Adrenal gland (tissue), 9 donors: ENCODE measurements at regions not wholly inside any gene's neighbourhood (a gene's known extent, or its start where the extent isn't known, plus 50 kb on each side); places are given as distances from the start of the nearest gene placed in this dataset.
"Not testable (repeated sequence)": the region's sequence is repeated elsewhere in the genome, so short reads cannot be mapped to it uniquely, and the experiment has no call there.

ENCODE experiments used
- DNase-seq, 7 donors: peaks; one replicate each; pipeline ENCODE4 v3.0.0-alpha.2; 2019 to 2020
- H3K27ac ChIP-seq, 5 donors: fragments of 200-600 bp; sonication (generic) in 4 of 5; 1 replicate in 3 of 5; 2 replicates in 2 of 5; pipeline versions ENCODE4 v1.5.1 to v1.8.0; 2016 to 2020; ENCODE audit warnings: mild to moderate bottlenecking in 1 of 5
- H3K27me3 ChIP-seq: fragments of 200-600 bp; 2 replicates; pipeline ENCODE4 v1.8.0; 2021
- H3K36me3 ChIP-seq, 2 donors: fragments of 200-600 bp; replicated peaks in 1 of 2; 1 replicate in 1 of 2; 2 replicates in 1 of 2; pipeline versions ENCODE4 v1.5.1 to v1.8.0; 2018 to 2022
- H3K4me1 ChIP-seq, 2 donors: fragments of 200-600 bp; replicated peaks in 1 of 2; 1 replicate in 1 of 2; 2 replicates in 1 of 2; pipeline versions ENCODE4 v1.5.1 to v1.8.0; 2018 to 2021
- H3K4me3 ChIP-seq, 4 donors: fragments of 200-600 bp; sonication (generic) in 3 of 4; one replicate each; pipeline ENCODE4 v1.5.1; 2016 to 2018
- H3K9me3 ChIP-seq, 3 donors: fragments of 200-600 bp; sonication (generic) in 1 of 3; replicated peaks in 1 of 3; 1 replicate in 2 of 3; 2 replicates in 1 of 3; pipeline versions ENCODE4 v1.5.1 to v1.8.0; 2016 to 2021
- POLR2A ChIP-seq, 2 donors: fragments of 450-650 bp; IDR thresholded peaks; one replicate each; pipeline ENCODE4 v1.6.1; 2017; ENCODE audit warnings: antibody characterized with exemption in 2 of 2, mild to moderate bottlenecking in 2 of 2, moderate library complexity in 1 of 2
- WGBS, 4 donors: extraction: QIAGEN DNeasy Blood & Tissue Kit in 2 of 4; methylation state at CpG; one replicate each; pipeline versions ENCODE4 v1.1.5 to v1.1.7; 2013 to 2017; 5-methylcytosine and 5-hydroxymethylcytosine counted together
- intact Hi-C, 2 donors: fragments of 100-400 bp; cut with DNase I; formaldehyde crosslinking; loops; one replicate each; pipeline versions ENCODE4 v1.14.1 to v1.15.0; 2022 to 2023
- TF ChIP-seq, protein P1 (sequence below), 6 experiments: fragments of 450-650 bp in 4 of 6; fragments of 200-600 bp in 2 of 6; sonication (generic) in 1 of 6; IDR thresholded peaks; 1 replicate in 5 of 6; 2 replicates in 1 of 6; pipeline versions ENCODE4 v1.5.1 to v1.8.0; 2016 to 2021; ENCODE audit warnings: antibody characterized with exemption in 6 of 6, mild to moderate bottlenecking in 2 of 6, moderate library complexity in 1 of 6
- donor health status: healthy with polysubstance abuse.
- donor health status: Bipolar disorder and iron deficiency.
- donor health status: DM: yes; HTN: yes; CAD: no.
- donor health status: DM: no; HTN: no; CAD: no.
- donor health status: DM: no; HTN: no; CAD: no.

DNA sequence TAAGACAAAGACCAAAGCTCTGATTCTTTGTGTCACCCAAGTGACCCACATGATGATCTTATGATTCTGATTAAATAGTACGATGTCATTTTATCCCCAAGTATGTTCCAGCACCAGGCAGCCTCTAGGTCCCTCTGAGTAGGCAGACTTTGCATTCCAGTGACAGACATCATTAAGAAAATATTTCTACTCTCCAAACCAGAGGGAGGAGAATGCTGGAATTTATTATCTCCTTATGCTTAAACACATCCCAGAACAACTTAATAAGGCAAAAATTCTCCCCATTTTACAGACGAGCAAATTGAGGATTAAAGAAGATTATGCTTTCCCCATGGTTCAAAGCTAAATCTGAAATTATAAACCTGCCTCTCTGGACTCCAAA lies 192.8 kb upstream of the CDH11 start:
- DNase-seq = no peak
- no peak overlapping the region for H3K4me3 ChIP-seq
- no peaks in the 10 kb centered on the region for H3K27me3 ChIP-seq
- H3K9me3 ChIP-seq = no peaks in the 10 kb centered on the region
- intact Hi-C loops = no loop called here
- TF ChIP-seq, protein P1, sequence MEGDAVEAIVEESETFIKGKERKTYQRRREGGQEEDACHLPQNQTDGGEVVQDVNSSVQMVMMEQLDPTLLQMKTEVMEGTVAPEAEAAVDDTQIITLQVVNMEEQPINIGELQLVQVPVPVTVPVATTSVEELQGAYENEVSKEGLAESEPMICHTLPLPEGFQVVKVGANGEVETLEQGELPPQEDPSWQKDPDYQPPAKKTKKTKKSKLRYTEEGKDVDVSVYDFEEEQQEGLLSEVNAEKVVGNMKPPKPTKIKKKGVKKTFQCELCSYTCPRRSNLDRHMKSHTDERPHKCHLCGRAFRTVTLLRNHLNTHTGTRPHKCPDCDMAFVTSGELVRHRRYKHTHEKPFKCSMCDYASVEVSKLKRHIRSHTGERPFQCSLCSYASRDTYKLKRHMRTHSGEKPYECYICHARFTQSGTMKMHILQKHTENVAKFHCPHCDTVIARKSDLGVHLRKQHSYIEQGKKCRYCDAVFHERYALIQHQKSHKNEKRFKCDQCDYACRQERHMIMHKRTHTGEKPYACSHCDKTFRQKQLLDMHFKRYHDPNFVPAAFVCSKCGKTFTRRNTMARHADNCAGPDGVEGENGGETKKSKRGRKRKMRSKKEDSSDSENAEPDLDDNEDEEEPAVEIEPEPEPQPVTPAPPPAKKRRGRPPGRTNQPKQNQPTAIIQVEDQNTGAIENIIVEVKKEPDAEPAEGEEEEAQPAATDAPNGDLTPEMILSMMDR (IDR thresholded peaks at IDR 0.05) = no peak
- TF ChIP-seq POLR2A (IDR thresholded peaks at IDR 0.05) = no peak
- H3K4me1 ChIP-seq = peaks cover 0 to 7% of the 10 kb centered on the region in 2 donors
- WGBS, 4 donors = 70 to 80% (median 76%) methylated on average over 2 of the region's 2 CpGs
- no peaks in the 10 kb centered on the region for H3K36me3 ChIP-seq
- no peak overlapping the region for H3K27ac ChIP-seq

DNA sequence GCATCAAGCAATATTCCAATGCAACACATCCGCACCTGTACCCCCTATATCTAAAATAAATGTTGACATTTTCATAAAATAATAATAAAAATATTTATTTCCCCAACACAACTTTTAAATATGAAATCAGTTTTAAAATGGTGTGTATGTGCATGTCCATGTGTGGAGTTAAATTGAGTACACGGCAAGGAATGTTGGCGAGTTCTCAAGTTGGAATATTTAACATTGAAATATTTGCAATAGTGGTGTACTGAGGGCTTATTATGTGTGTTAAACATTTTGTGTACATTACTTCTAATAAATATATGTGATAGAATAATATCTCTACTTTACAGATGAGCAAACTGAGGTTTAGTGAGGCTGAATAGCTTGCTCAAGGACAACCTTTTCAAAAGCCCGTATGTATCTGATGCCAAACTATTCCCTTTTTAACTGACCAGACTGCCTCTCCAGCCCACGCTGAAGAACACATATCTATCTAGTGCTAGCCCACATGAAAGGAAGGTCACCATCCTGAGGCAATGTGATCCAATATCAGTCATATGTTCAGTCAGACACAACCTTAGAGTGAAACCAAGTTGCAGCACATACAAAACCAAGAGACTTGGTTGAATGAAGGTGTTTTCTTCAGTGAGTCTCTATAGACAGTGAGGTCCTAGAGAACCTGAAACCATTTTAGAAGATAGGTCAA lies 192.2 kb upstream of the CDH11 start:
- intact Hi-C loops = no loop called here
- Histone ChIP-seq H3K4me3 (no peak overlapping the region), H3K27me3 (no peaks in the 10 kb centered on the region), H3K36me3 (no peaks in the 10 kb centered on the region), H3K9me3 (no peaks in the 10 kb centered on the region), H3K27ac (no peak overlapping the region), H3K4me1 (peaks cover 0 to 7% of the 10 kb centered on the region in 2 donors)
- WGBS, 4 donors = 81 to 86% (median 85%) methylated on average over 5 of the region's 5 CpGs
- no peak for TF ChIP-seq POLR2A (IDR thresholded peaks at IDR 0.05)
- TF ChIP-seq, protein P1 (IDR thresholded peaks at IDR 0.05) = no peak
- no peak for DNase-seq

DNA sequence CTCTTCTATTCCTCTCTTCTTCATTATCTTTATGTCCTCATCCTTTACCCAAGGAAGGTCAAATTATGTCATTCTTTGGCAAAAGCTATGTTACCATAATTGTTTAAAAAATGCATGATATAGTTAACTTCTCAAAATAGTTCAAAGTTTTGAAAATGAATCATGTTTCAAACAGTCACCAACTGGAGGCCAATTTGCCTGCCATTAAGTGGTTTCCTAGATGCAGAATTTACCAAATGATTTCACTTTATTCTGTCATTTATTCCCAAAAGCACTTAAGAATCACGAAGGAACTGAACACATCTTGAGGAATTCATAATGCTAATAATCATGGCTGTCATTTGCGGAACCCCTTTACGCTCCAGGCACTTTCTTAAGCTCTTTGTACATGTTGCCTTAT lies 190.9 kb upstream of the CDH11 start:
- Histone ChIP-seq H3K4me3 (no peak overlapping the region), H3K9me3 (no peaks in the 10 kb centered on the region), H3K27me3 (no peaks in the 10 kb centered on the region), H3K4me1 (peaks cover 0 to 7% of the 10 kb centered on the region in 2 donors), H3K36me3 (no peaks in the 10 kb centered on the region), H3K27ac (no peak overlapping the region)
- intact Hi-C loops = no loop called here
- DNase-seq = no peak
- WGBS, 4 donors = 82 to 90% (median 88%) methylated on average over 3 of the region's 3 CpGs
- TF ChIP-seq, protein P1 (IDR thresholded peaks at IDR 0.05) = no peak

DNA sequence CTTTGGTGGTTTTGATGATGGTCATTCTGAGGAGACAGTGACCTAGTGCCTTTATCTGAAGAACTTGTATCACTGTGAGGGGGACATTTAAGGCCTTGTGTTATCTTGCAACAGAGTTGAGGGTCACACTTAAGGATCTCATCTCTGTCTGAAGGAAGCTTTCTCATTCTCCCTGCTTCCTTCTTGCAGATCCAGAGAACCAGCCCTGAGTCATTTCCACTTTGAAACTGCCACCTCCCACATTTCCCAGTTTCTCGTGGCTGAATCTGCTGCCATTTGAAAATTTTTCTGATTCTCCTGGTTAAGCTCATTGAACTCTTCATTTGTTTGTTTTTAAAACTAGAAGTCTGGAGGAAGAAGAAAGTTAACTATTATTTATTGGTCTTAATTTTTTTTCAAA lies 190.2 kb upstream of the CDH11 start:
- Histone ChIP-seq H3K27me3 (no peaks in the 10 kb centered on the region), H3K4me3 (no peak overlapping the region), H3K27ac (no peak overlapping the region), H3K9me3 (no peaks in the 10 kb centered on the region), H3K4me1 (peaks cover 0 to 7% of the 10 kb centered on the region in 2 donors), H3K36me3 (no peaks in the 10 kb centered on the region)
- intact Hi-C loops = no loop called here
- WGBS, 4 donors = 29 to 41% (median 34%) methylated on average over 1 of the region's 1 CpG
- peak in 1 of 7 donors; percentile 4 for DNase-seq
- TF ChIP-seq, protein P1 (IDR thresholded peaks at IDR 0.05) = no peak
- no peak for TF ChIP-seq POLR2A (IDR thresholded peaks at IDR 0.05)

DNA sequence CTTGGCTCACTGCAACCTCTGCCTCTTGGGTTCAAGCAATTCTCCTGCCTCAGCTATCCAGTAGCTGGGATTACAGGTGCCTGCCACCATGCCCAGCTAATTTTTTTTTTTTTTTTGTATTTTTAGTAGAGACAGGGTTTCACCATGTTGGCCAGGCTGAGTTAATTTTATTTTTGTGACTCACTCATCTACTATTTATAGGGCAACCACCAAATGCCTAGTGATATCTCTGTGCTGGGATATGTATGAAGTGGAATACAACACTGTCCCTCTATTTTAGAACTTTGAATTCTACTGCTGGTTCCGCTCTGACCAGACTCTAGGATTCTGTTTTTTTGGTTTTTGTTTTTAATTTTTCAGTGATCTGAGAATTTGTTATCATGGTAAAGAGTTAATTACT lies 188.6 kb upstream of the CDH11 start:
- H3K4me3 ChIP-seq, H3K36me3 ChIP-seq, H3K27ac ChIP-seq, H3K27me3 ChIP-seq, H3K4me1 ChIP-seq, DNase-seq, H3K9me3 ChIP-seq, intact Hi-C loops: not testable (repeated sequence)
- WGBS, 4 donors = 91 to 97% (median 95%) methylated on average over 1 of the region's 1 CpG
